Calu3 (cell line): ENCODE measurements at regions not wholly inside any gene's neighbourhood (a gene's known extent, or its start where the extent isn't known, plus 50 kb on each side); places are given as distances from the start of the nearest gene placed in this dataset.

ENCODE experiments used
- BruUV-seq: library from RNA; stranded (reverse); fragments of 400-500 nt; replicated peaks from 2 replicates; lab custom pipeline; 2021; lab: Mats Ljungman, UMichigan
- CTCF ChIA-PET: fragments of 300-600 bp; sonication (Branson Sonifier 250); formaldehyde crosslinking; loops from one replicate; lab custom pipeline; 2022; ENCODE audit warnings: antibody characterized with exemption; lab: Charles Lee
- DNase-seq: peaks from one replicate; pipeline ENCODE4 v3.0.0; 2022
- H3K27ac Mint-ChIP-seq: one replicate; pipeline ENCODE4 v1.8.0; 2022; ENCODE audit warnings: mixed read lengths; ENCODE audit not compliant: unreplicated experiment
- H3K27me3 Mint-ChIP-seq: one replicate; pipeline ENCODE4 v1.8.0; 2022; ENCODE audit warnings: mixed read lengths; ENCODE audit not compliant: unreplicated experiment
- H3K36me3 Mint-ChIP-seq: one replicate; pipeline ENCODE4 v1.8.0; 2022; ENCODE audit warnings: mild to moderate bottlenecking, moderate library complexity, mixed read lengths; ENCODE audit not compliant: insufficient read depth, unreplicated experiment
- H3K4me1 Mint-ChIP-seq: one replicate; pipeline ENCODE4 v1.8.0; 2022; ENCODE audit warnings: mild to moderate bottlenecking, low read depth, mixed read lengths; ENCODE audit not compliant: unreplicated experiment
- H3K4me3 Mint-ChIP-seq: one replicate; pipeline ENCODE4 v1.8.0; 2022; ENCODE audit warnings: mild to moderate bottlenecking, low read depth, moderate library complexity, mixed read lengths; ENCODE audit not compliant: unreplicated experiment
- H3K9me3 Mint-ChIP-seq: one replicate; pipeline ENCODE4 v1.8.0; 2022; ENCODE audit warnings: low read depth, mixed read lengths; ENCODE audit not compliant: unreplicated experiment
- intact Hi-C: fragments of 100-400 bp; cut with micrococcal nuclease; formaldehyde crosslinking; loops from one replicate; pipeline ENCODE4 v1.10.0; 2022; ENCODE audit not compliant: unreplicated experiment
- TF ChIP-seq, protein P1 (sequence below): fragments of 200-600 bp; IDR thresholded peaks from one replicate; pipeline ENCODE4 v1.8.0; 2022; ENCODE audit warnings: antibody characterized with exemption; ENCODE audit not compliant: unreplicated experiment

DNA sequence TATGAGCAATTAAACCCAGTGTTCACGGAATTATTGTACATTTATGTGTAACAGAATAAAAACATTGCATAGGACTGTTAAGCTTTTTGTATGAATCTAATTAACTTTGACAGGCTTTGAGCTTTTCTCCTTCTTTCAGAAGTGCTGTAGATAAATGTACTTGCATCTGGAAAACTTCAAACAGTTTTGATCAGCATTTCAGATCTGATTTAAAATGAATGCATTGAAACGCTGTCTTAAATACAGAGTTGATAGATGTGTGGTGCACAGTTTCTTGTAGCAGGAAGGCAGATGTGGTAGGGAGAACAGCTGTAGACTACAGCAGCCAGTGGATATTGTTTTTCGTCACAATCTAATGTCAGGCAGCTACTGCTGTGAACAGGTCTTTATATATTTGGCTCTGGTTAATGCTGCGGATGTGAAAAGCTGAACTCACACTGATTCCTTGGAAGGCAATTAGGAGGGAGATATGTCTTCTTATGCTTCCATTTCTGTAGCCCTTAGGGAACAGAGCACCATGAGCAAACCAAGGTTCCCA, 193.8 kb upstream of the GOLIM4 start:
- TF ChIP-seq, protein P1, sequence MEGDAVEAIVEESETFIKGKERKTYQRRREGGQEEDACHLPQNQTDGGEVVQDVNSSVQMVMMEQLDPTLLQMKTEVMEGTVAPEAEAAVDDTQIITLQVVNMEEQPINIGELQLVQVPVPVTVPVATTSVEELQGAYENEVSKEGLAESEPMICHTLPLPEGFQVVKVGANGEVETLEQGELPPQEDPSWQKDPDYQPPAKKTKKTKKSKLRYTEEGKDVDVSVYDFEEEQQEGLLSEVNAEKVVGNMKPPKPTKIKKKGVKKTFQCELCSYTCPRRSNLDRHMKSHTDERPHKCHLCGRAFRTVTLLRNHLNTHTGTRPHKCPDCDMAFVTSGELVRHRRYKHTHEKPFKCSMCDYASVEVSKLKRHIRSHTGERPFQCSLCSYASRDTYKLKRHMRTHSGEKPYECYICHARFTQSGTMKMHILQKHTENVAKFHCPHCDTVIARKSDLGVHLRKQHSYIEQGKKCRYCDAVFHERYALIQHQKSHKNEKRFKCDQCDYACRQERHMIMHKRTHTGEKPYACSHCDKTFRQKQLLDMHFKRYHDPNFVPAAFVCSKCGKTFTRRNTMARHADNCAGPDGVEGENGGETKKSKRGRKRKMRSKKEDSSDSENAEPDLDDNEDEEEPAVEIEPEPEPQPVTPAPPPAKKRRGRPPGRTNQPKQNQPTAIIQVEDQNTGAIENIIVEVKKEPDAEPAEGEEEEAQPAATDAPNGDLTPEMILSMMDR, result no peak
- BruUV-seq, result no TSS peak
- CTCF ChIA-PET, result no interaction called here
- intact Hi-C loops, result no loop called here
- Mint-ChIP-seq H3K9me3 (no peaks in the 10 kb centered on the region), H3K36me3 (no peaks in the 10 kb centered on the region), H3K4me1 (no peaks in the 10 kb centered on the region), H3K27me3 (no peaks in the 10 kb centered on the region), H3K4me3 (no peak overlapping the region), H3K27ac (no peak overlapping the region)
- no peak for DNase-seq

DNA sequence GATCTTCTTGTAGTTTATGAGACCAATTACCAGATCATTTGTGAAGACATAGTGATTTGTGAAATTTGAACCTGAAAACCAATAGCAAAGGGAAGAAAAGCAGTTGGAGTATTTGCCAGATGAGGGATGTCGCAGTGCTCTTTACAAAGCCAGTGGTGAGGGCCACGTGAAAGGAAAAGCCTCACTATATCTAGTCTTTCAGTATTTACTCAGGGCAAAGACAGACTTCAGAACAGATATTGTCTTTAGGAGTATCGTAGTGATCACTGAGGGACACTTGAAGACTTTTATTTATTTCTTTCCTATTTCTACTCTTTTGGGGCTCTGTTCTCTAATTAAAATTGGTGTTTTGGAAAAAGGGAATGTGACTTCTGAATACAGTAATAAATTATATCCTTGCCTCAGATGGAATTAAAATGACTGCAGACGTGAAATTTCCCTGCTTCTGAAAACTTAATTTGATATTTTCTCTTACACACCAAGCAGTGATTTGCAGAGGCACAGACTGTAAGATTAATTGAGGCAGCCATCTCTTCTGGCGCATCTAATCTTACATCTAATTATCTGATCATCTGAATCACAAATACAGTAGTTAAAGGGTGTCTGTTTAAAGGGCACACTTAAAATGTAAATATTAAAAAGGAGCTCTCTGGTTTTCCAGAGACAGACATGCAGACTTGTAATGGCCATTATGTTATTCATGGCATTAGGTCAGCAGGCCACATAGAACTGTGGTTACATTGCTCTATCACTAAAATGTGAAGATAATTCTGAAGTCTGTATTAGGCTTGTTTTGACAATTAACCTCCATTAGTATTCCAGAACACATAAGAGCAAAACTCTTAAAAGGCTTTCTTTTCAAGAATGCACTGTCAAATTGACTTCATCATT, 193.0 kb upstream of the GOLIM4 start:
- DNase-seq, result no peak
- Mint-ChIP-seq H3K27ac (no peak overlapping the region), H3K4me1 (no peaks in the 10 kb centered on the region), H3K36me3 (no peaks in the 10 kb centered on the region), H3K4me3 (no peak overlapping the region), H3K9me3 (no peaks in the 10 kb centered on the region), H3K27me3 (no peaks in the 10 kb centered on the region)
- intact Hi-C loops, result no loop called here
- CTCF ChIA-PET, result no interaction called here
- BruUV-seq, result no TSS peak
- TF ChIP-seq, protein P1, result no peak

DNA sequence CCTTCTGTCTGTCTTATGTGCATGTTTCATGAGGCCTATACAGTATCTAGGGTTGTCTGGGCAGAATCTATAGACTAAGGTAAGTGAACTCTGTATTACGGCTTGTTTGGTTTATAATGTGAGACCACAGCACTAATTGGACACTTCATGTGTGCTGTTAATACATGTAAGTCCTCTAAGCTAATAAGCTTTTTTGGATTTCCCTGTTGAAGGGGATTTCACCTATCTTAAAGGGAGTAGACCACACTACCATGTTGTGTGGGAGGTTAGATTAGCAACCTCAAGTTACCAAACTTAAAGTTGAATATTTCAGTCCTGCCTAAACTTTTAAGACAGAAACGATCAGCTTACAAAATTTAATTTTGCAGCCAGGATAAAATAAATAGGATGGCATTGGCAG, 189.8 kb upstream of the GOLIM4 start:
- CTCF ChIA-PET, result interaction anchor here (1.1 kb wide), 1 partner anchor 100 kb away, joined by 3 read pairs; no protein-coding TSS in a partner anchor
- no peak overlapping the region for H3K27ac Mint-ChIP-seq
- no TSS peak for BruUV-seq

DNA sequence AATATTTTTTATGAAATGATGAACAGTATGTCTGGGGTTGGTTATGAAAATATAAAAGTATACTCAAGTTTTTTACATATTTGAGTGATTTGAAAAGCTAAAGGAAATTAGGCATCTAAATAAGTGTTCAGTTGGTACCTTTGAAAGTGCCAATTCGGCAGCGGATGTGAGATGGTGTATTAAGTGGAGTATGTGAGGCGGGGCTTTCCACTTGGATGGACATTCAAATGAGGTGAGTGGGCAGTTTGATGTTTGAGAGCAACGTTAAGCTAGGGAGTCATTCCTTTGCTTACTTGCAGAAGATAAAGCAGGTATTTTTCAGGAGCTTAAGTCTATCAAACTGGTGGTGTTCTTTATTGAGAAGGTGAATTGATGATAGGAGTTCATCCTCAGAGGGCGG, 189.0 kb upstream of the GOLIM4 start:
- TF ChIP-seq, protein P1, result no peak
- no TSS peak for BruUV-seq
- intact Hi-C loops, result no loop called here
- no peaks in the 10 kb centered on the region for H3K9me3 Mint-ChIP-seq
- DNase-seq, result no peak
- CTCF ChIA-PET, result no interaction called here
- no peaks in the 10 kb centered on the region for H3K27me3 Mint-ChIP-seq
- no peaks in the 10 kb centered on the region for H3K4me1 Mint-ChIP-seq
- no peak overlapping the region for H3K27ac Mint-ChIP-seq
- no peak overlapping the region for H3K4me3 Mint-ChIP-seq
- H3K36me3 Mint-ChIP-seq, result no peaks in the 10 kb centered on the region

More for the DNA sequence above, 189.8 kb upstream of the GOLIM4 start:
- Mint-ChIP-seq H3K9me3 (no peaks in the 10 kb centered on the region), H3K4me1 (no peaks in the 10 kb centered on the region), H3K36me3 (no peaks in the 10 kb centered on the region), H3K4me3 (no peak overlapping the region), H3K27me3 (no peaks in the 10 kb centered on the region)
- TF ChIP-seq, protein P1, result no peak
- intact Hi-C loops, result no loop called here
- no peak for DNase-seq
